ENCODE measurements at regions not wholly inside any gene's neighbourhood (a gene's known extent, or its start where the extent isn't known, plus 50 kb on each side); places are given as distances from the start of the nearest gene placed in this dataset.
A peak's percentile ranks its signal among the peaks of the same experiment; 100 is the strongest.

DNA sequence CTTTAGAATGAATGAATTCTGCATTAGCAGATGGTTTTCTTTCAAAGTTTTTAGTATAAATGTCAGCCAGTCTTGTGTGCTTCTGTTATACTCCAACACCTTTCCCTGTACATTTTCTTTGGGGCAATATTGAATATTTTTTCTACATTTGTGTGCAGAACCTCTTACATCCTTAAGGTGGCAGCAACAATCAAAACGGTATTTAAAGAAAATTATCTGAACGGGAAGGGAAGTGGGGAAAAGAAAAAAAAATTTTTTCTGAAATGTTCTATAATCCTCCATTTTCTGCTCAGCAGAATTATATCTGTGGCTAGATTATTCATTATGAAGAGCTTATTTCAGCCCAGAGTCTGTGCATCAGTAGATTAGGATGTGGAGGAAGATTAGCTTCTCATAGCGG, 347.3 kb upstream of the RAG2 start:
- H3K27me3 ChIP-seq = no peaks in the 10 kb centered on the region
- WGBS, 2 donors = 40% methylated on average over 3 of the region's 3 CpGs
- H3K9me3 ChIP-seq = no peaks in the 10 kb centered on the region
- no peaks in the 10 kb centered on the region for H3K36me3 ChIP-seq
- no peak overlapping the region for H3K27ac ChIP-seq
- no peak for DNase-seq
- no peaks in the 10 kb centered on the region for H3K4me1 ChIP-seq
- TF ChIP-seq CTCF (IDR thresholded peaks at IDR 0.05) (peak in 1 of 6 experiments; percentile 24), POLR2A (IDR thresholded peaks at IDR 0.05) (no peak)
- intact Hi-C loops (cut with DNase I) = no loop called here
- H3K4me3 ChIP-seq (replicated peaks in 1 of 3) = no peak overlapping the region

GRCh38 chr11:36933481-36933880, 335.4 kb upstream of the RAG2 start:
- Histone ChIP-seq H3K4me3 (replicated peaks in 1 of 3) (no peak overlapping the region), H3K27ac (no peak overlapping the region), H3K4me1 (no peaks in the 10 kb centered on the region), H3K36me3 (no peaks in the 10 kb centered on the region), H3K27me3 (no peaks in the 10 kb centered on the region), H3K9me3 (no peaks in the 10 kb centered on the region)
- 94 to 95% methylated on average over 5 of the region's 5 CpGs for WGBS, 2 donors
- DNase-seq = no peak
- TF ChIP-seq POLR2A (IDR thresholded peaks at IDR 0.05) = no peak
- TF ChIP-seq CTCF (IDR thresholded peaks at IDR 0.05) = no peak
- intact Hi-C loops (cut with DNase I) = no loop called here

DNA sequence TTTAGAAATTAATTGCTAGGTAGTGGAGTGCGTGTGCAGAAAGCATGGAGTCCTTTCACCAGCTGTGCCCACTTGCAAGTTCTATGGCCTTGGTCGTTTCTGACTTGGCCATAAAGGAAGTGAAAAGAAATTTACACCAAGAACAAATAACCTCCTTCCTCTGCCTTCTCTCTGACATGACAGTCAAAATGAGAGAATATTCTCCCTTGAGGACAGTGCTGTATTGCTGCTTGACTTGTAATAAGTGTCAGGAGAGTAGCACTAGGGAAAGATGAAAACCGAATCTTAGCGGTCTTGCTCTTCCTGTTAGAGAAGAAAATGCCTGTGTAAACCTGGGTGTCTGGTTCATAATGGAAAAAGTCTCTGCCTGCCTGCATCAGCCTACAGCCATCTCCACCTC, 333.1 kb upstream of the RAG2 start:
- intact Hi-C loops (cut with DNase I) = no loop called here
- 84 to 86% methylated on average over 4 of the region's 4 CpGs for WGBS, 2 donors
- H3K9me3 ChIP-seq = no peaks in the 10 kb centered on the region
- no peaks in the 10 kb centered on the region for H3K27me3 ChIP-seq
- H3K27ac ChIP-seq = no peak overlapping the region
- H3K4me3 ChIP-seq (replicated peaks in 1 of 3) = no peak overlapping the region
- H3K36me3 ChIP-seq = no peaks in the 10 kb centered on the region
- TF ChIP-seq POLR2A (IDR thresholded peaks at IDR 0.05) = no peak
- no peaks in the 10 kb centered on the region for H3K4me1 ChIP-seq
- DNase-seq = no peak

DNA sequence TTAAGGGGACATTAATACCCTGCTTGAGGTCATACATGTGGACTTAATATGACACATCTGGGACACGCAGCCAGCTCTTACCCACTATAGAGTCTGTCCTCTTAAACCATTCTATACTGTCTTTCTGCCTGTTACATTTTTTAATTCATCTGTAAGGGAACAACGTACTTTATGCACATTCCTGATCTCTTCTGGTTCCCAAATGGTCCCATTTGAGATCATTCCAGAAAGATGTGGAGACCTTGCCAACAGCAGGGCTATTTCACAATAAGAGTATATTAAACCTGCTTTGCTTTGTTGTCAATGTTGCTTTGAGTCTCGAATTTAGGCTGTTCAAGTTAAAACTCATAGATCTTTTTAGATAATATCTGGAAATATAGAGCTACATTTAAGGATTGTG, 332.2 kb upstream of the RAG2 start:
- H3K36me3 ChIP-seq = no peaks in the 10 kb centered on the region
- H3K4me1 ChIP-seq = no peaks in the 10 kb centered on the region
- no peak overlapping the region for H3K27ac ChIP-seq
- TF ChIP-seq CTCF (IDR thresholded peaks at IDR 0.05) = no peak
- TF ChIP-seq POLR2A (IDR thresholded peaks at IDR 0.05) = no peak
- no peak for DNase-seq
- H3K27me3 ChIP-seq = no peaks in the 10 kb centered on the region
- 63 to 75% methylated on average over 3 of the region's 3 CpGs for WGBS, 2 donors
- H3K9me3 ChIP-seq = no peaks in the 10 kb centered on the region
- intact Hi-C loops (cut with DNase I) = no loop called here
- no peak overlapping the region for H3K4me3 ChIP-seq (replicated peaks in 1 of 3)

DNA sequence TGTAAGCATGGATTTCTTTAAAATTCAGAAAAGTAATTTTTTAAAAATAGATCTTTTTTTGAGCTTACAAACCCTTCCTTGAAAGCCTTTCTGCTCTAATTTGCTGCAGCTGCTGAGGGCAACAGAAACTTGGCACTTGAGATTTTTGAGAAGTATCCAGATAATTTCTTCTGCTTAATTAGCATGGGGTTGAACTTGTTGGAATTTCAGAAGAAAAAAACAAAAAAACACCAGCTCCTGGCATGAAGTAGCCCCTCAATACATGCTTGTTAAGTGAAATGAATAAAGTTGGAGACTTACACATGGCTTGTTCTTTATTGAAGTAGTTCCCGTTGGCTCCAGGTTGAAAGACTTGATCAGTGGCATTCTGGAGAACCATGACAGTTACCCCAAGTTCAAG, 331.4 kb upstream of the RAG2 start:
- intact Hi-C loops (cut with DNase I) = no loop called here
- WGBS, 2 donors = 68 to 84% methylated on average over 1 of the region's 1 CpG

More for the DNA sequence above, 331.4 kb upstream of the RAG2 start:
- no peak overlapping the region for H3K27ac ChIP-seq
- no peak for DNase-seq
- H3K27me3 ChIP-seq = no peaks in the 10 kb centered on the region
- H3K9me3 ChIP-seq = no peaks in the 10 kb centered on the region
- no peaks in the 10 kb centered on the region for H3K4me1 ChIP-seq
- no peaks in the 10 kb centered on the region for H3K36me3 ChIP-seq
- TF ChIP-seq POLR2A (IDR thresholded peaks at IDR 0.05) (no peak), CTCF (IDR thresholded peaks at IDR 0.05) (no peak)
- no peak overlapping the region for H3K4me3 ChIP-seq (replicated peaks in 1 of 3)
